H4 (cell line): ENCODE measurements at regions not wholly inside any gene's neighbourhood (a gene's known extent, or its start where the extent isn't known, plus 50 kb on each side); places are given as distances from the start of the nearest gene placed in this dataset.
A peak's percentile ranks its signal among the peaks of the same experiment; 100 is the strongest.

Source experiments
- DNase-seq: peaks from one replicate; pipeline ENCODE4 v3.0.0-alpha.2; 2015; ENCODE audit warnings: low spot score

DNA sequence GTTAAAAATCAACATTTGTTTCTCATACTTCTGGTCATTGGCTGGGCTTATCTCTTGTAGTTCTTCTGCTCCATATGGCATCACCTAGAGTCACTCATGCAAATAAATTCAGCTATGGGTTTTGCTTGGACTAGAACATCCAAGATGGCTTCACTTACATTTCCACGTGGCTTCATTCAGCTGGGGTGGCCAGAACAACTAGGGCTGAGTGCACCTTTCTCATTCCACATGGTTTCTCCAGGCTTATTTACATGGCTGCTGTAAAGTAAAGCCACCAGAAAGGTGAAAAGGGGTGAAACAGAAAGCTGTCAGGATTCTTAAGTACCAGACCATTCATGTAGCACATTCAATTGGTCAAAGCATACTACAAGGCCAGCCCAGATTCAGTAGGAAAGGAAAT lies 151.1 kb upstream of the BMP2 start:
- DNase-seq: no peak

- no peak for DNase-seq
These were observed 152.7 kb upstream of the BMP2 start for GRCh38 chr20:6614836-6615235.

DNA sequence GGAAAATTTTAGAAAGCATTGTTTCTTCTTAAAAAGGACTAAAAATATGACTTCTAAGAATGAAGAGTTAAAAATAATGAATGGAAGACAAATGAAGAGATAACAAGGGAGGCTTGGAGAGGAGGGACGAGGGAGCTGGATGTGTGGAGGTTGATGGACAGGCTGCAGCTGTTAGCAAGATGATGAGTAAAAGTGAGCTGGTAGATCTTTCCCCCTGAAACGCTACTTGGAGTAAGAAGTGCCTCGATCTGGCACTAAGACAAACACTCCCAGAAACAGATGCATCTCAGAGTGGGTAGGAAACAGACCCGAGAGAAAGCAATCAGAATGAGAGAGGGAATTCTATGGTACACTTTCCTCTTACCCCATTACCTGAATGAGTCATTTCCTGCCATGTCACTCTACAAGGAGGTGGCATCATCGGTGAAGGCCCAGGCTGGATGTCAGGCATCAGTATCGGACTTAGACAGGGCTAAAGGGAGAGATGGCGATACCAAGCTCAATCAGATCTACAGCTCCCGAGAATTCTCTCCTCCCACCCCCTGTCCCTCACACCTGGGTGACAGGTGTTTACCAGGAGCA lies 154.1 kb upstream of the BMP2 start:
- DNase-seq: peak; percentile 21

DNA sequence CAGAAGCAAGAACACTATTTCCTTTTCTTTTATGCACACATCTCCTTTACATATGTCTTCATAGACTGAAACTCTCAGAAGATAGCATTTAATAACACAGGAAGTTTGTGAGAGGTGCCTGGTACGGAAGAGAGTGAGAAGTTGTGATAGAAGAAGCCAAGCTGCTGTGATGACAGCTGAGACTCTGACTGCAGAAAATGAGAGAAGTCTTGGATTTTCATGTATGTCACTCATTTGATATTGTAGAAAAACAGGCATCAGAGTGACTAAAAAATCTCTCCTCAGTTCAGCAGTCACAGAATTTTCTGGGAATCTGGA lies 154.9 kb upstream of the BMP2 start:
- DNase-seq: no peak

DNA sequence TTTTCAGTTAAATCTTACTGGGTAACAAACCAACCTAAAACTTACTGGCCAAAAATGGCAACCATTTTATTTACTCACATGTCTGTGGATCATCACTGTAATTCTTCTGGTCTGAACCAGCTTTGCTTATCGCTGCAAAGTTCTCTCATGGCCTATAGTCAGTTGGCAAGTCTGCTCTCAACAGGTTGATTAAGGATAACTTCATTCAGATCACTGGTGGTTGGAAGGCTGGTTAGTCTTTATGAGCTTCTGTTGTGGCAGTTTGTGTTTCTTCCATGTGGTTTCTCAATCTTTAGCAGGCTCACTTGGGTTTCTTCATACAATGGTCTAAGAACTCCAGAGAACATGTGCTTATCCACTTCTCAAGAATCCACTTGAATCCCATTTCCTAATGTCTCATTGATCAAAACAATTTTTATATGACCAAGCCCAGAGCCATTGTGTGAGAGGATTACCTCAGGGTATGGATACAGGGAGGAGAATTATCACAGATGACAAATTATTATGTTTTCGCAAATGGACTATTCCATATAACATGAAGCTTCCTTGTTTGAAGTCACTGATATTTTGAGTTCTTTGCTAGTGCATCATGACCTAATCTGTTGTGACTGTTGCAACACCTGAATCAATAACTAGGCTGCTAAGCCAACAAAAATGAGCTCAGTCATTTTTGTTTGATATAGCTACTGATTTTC lies 155.4 kb upstream of the BMP2 start:
- no peak for DNase-seq

DNA sequence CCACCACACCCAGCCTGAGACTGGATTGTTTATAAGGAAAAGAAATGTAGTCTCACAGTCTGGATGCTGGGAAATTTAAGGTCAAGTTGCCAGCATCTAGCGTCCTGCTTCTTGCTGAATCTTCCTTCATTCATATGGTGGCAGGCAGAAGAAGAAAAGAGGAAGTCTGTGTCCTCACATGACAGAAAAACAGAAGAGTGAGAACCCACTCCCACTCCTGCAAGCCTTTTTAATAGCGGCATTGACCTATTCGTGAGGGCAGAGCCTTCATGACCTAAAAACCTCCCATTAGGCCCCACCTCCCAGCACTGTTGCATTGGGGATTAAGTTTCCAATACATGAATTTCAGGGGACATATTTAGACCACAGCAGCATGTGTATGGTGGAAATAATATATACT lies 160.8 kb upstream of the BMP2 start:
- no peak for DNase-seq

DNA sequence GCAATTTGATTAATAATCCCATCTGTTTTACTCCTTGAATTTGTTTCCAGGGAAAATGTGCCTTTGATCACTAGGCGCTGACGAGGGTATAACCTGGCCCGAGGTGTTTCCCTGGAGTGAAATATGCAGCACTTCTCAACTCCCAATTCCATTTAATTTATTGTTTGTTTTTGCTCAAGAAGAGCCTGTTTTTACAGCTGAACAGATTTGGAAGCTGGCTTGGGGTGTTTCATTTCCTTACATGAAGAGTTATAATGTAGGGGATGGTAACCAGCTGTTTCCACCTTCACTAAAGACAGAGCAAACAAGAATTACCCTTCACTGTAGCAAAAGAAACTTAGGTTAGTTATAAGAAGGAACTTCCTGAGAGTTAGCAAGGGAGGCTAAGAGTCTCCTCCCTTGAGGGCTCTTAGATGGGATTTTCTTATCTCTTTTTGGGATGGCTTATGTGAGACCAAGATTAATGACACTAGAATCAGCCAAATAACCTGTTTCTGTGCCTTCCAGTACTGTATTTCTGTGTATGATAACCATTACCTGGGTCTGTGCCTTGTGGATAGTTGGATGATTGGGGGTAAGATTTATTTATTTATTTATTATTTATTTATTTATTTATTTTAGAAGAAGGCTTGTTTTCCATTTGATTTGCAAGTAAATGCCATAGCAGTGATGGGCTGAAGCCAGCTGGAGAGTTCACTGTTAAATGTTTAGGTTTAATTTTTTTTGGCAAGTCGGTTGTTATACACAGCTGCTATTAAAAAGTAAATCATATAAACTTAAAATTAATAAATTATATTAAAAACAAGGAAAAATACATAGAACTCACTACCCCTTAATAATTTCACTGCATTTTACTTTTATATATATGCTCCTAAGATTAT lies 162.2 kb upstream of the BMP2 start:
- no peak for DNase-seq

DNA sequence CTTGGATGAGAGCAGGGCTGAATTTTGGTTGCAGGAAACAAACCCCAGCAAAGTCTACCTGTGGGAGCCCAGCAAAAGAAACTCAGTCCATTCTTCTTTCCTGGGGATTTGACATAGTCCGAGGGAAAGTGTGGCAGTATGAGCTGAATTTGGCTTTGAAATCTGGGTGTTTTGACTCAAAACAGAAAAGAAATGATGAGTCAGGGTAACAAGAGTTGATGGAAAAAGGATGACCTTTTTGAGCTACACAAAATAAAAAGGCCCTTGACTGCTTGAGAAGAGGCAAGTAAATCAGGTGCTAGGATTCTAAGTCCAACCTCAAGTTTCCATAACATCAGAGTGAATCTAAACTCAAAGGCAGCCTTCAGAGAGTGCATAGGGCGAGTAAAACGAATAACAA lies 163.3 kb upstream of the BMP2 start:
- no peak for DNase-seq

DNA sequence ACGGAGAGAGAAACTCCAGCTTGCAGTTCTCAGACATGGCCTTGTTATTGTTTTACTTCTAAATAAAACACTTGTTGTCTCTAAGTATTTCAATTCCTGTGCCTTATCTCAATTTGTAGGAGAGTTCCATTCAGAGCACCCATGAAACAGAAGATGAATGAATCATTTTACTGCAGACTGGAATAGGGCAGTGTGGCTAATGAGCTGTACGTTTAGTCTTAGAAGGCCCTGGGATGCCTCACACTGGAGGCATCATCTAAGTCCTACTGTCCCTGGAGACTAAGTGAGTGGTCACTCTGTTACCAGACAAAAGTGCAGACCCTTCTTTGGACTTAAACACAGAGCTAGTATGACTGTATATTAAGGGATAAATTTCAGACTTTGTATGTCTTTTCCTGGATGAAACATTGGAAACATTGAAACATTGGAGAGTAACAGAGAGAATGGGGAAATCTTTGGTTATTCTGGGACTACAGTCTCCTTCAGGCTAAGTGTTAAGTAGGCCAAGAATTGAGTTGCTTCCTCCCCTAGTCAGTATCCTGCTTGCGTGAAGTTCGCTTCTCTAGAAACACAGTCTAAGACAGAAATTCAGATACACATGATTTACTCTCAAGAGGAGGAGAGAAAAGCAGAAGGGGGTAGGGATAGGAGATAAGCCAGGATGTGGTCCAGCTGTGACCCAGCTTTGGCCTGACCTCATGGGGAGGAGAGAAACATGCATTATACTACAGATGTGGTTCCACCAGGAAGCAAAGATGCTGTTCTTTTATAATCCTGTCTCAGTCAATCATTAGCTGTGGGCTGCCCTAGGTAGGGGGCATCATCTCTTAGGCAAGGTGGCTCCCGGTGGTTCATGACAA lies 167.4 kb upstream of the BMP2 start:
- no peak for DNase-seq

- no peak for DNase-seq
These were observed 171.8 kb upstream of the BMP2 start for GRCh38 chr20:6595704-6596103.

DNA sequence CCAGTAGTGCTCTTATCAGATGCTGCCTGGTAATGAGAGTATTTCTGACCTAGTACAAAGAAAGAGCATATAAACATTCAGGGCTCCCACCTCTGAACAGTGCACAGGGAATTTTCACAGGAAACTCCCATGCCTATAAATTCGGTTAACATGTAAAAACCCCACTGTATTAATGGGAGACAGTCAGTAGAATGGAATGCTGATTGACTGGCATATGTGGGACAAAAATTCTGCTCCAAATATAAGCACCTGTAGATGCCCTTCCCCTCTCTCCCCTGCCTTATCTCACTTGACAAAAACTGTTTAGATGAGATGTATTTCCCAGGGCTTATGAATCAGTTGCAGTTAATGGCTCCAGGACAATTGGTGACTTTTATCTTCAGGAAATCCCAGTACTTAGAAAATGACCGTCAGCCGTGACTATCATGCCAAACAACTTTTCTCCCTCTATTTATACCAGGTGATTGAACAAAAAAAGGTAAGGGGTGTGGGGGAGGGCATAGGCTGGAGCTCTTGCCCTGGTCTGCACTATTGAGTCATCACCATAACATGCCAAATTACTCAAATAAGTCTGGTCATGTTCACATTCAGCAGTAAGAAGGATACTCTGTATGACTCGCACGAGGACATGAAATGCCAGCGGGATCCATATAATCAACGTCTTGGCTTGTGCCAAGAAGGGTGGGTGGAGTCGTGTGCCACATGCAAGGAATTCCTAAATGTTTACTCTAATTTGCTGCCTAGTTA lies 176.4 kb upstream of the BMP2 start:
- peak; percentile 88 for DNase-seq

GRCh38 chr20:6588296-6588695 lies 179.2 kb upstream of the BMP2 start:
- DNase-seq: no peak

- peak; percentile 52 for DNase-seq
These were observed 184.2 kb upstream of the BMP2 start for GRCh38 chr20:6583134-6583738.

GRCh38 chr20:6582449-6582848 lies 185.0 kb upstream of the BMP2 start:
- no peak for DNase-seq

- no peak for DNase-seq
These were observed 187.0 kb upstream of the BMP2 start for GRCh38 chr20:6580486-6580885.

DNA sequence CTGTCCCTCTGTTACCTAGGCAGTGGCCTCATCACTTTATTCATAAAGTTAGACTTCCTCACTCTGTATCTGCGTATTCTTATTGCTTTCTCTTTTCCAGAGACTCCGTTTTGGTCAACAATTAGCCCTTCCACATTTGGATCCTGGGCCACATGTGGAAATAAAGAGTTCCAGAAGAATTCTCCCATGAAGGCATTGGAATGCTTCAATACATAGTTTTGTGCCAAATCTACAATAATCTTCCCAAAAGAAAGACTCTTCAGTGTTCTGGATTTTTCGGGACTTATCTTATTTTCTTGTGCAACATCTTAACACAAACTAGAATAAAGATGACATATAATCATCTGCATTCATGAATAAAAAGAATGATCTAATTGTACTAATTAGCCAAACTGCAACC lies 187.7 kb upstream of the BMP2 start:
- no peak for DNase-seq

- no peak for DNase-seq
These were observed 188.1 kb upstream of the BMP2 start for GRCh38 chr20:6579417-6579816.

GRCh38 chr20:6577451-6577850 lies 190.0 kb upstream of the BMP2 start:
- DNase-seq: no peak

DNA sequence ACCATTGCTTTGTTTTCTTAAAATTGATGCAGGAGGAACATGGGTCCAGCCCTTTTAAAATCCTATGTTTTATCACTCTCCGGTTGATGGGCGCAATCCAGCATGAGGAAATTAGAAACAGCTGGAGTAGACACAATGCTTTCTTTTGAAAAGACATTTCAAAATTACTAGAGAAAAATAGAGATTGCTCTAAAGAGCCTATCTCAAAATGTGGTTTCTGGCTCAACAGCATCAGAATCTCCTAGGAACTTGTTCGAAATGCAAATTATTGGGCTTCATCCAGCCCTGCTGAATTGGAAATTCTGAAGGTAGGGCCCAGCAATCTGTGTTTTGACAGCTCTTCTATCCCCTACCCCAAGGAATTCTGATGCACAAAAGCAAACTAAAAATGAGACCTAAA lies 190.8 kb upstream of the BMP2 start:
- DNase-seq: no peak

DNA sequence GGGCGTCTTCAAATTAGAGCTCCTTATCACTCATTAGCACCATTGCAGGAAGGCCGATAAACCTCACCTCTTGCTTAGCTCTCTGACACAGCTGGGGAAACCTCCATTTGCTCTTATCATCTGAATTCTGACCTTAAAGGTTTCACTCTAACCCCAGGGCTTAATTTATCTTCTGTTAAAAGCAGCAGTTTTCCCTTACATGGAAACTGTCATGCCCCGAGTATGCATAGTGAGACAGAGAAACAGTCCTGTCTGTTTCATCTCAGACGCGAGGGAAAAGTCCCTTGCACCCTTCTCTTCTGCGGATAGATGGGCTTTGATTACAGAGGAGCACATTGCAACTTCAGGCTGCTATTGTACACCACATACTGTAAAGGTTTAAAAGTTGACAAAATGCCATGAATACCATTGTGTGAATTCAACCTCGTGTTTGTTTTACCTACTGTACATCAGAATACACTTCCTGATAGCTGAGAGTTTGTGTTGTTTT lies 191.5 kb upstream of the BMP2 start:
- DNase-seq: no peak

DNA sequence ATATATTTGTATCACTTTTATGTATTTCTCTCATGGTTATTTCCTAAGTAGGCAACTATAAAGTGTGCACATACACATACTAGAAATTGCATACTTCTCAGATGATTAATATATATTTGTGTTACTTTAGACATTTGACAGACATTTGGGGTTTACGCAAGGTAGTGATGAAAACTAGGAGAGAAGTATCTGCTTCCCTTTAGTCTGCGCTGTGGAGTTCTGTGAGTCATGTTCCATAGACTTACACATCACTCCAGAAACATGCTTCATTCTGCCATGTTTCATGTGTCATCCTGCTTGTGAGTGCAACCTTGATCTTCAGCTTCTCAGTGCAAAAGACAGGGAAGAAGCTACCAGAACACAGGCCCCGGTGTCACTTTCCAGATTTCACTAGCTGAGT lies 200.7 kb upstream of the BMP2 start:
- DNase-seq: no peak
